ENCODE measurements at regions not wholly inside any gene's neighbourhood (a gene's known extent, or its start where the extent isn't known, plus 50 kb on each side); places are given as distances from the start of the nearest gene placed in this dataset.

DNA sequence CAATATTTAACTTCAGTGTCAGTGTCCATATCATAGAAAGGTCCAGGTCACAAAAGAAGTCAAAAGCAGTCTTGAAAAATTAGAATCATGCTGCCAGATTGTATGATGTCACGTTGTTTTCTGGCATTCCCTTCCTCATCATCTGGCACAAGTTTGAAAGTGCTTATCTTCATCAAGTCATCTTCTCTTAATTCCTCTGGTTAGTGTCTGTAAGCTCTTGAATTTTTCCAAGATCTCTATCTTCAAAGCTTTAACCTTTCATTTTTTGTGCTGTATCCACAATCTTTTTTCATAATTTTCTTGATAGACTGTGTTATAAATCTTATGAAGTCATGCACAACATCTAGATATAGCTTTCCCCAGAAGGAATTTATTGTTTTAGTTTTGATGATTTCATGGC, 682.7 kb upstream of the AADAT start:
- Histone ChIP-seq H3K4me3 (ENCODE audit: low read length) (no peak overlapping the region), H3K4me1 (ENCODE audit: low read length) (no peaks in the 10 kb centered on the region), H4K20me1 (ENCODE audit: insufficient read depth, low read length) (no peaks in the 10 kb centered on the region), H3F3A (ENCODE audit: insufficient read depth, low read length) (no peaks in the 10 kb centered on the region), H3K79me2 (ENCODE audit: low read length) (no peaks in the 10 kb centered on the region), H3K9ac (ENCODE audit: low read length) (no peak overlapping the region), H2AFZ (ENCODE audit: low read length) (no peak overlapping the region), H3K27ac (ENCODE audit: low read length) (no peak overlapping the region), H3K4me2 (ENCODE audit: low read depth, low read length) (no peak overlapping the region), H3K27me3 (replicated peaks; ENCODE audit: insufficient read depth, low read length) (no peaks in the 10 kb centered on the region), H3K9me2 (replicated peaks; ENCODE audit: insufficient read depth, low read length) (0 out of 2 replicates have a peak, but pooled peaks cover 2% of the 10 kb centered on the region), H3K36me3 (replicated peaks; ENCODE audit: insufficient read depth, low read length) (no peaks in the 10 kb centered on the region), H3K9me3 (replicated peaks; ENCODE audit: insufficient read depth, low read length) (no peaks in the 10 kb centered on the region)
- DNase-seq: no peak
- TF ChIP-seq EZH2phosphoT487 (IDR thresholded peaks at IDR 0.05; ENCODE audit: low read length) (no peak), EZH2 (optimal IDR thresholded peaks at IDR 0.05; ENCODE audit: low read depth, low read length) (no peak)
- TF ChIP-seq, protein P1, sequence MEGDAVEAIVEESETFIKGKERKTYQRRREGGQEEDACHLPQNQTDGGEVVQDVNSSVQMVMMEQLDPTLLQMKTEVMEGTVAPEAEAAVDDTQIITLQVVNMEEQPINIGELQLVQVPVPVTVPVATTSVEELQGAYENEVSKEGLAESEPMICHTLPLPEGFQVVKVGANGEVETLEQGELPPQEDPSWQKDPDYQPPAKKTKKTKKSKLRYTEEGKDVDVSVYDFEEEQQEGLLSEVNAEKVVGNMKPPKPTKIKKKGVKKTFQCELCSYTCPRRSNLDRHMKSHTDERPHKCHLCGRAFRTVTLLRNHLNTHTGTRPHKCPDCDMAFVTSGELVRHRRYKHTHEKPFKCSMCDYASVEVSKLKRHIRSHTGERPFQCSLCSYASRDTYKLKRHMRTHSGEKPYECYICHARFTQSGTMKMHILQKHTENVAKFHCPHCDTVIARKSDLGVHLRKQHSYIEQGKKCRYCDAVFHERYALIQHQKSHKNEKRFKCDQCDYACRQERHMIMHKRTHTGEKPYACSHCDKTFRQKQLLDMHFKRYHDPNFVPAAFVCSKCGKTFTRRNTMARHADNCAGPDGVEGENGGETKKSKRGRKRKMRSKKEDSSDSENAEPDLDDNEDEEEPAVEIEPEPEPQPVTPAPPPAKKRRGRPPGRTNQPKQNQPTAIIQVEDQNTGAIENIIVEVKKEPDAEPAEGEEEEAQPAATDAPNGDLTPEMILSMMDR (IDR thresholded peaks at IDR 0.05; ENCODE audit: low read length): no peak

GRCh38 chr4:170770664-170771063, 680.9 kb upstream of the AADAT start:
- DNase-seq: no peak
- Histone ChIP-seq H3K79me2 (ENCODE audit: low read length) (no peaks in the 10 kb centered on the region), H3K9me3 (replicated peaks; ENCODE audit: insufficient read depth, low read length) (no peaks in the 10 kb centered on the region), H3K9ac (ENCODE audit: low read length) (no peak overlapping the region), H2AFZ (ENCODE audit: low read length) (no peak overlapping the region), H3K4me3 (ENCODE audit: low read length) (no peak overlapping the region), H3K36me3 (replicated peaks; ENCODE audit: insufficient read depth, low read length) (no peaks in the 10 kb centered on the region), H4K20me1 (ENCODE audit: insufficient read depth, low read length) (no peaks in the 10 kb centered on the region), H3K27me3 (replicated peaks; ENCODE audit: insufficient read depth, low read length) (no peaks in the 10 kb centered on the region), H3K27ac (ENCODE audit: low read length) (no peak overlapping the region), H3K9me2 (replicated peaks; ENCODE audit: insufficient read depth, low read length) (0 out of 2 replicates have a peak, but pooled peaks cover 2% of the 10 kb centered on the region), H3F3A (ENCODE audit: insufficient read depth, low read length) (no peaks in the 10 kb centered on the region), H3K4me1 (ENCODE audit: low read length) (no peaks in the 10 kb centered on the region), H3K4me2 (ENCODE audit: low read depth, low read length) (no peak overlapping the region)
- TF ChIP-seq, protein P1 (IDR thresholded peaks at IDR 0.05; ENCODE audit: low read length): no peak
- TF ChIP-seq EZH2phosphoT487 (IDR thresholded peaks at IDR 0.05; ENCODE audit: low read length) (no peak), EZH2 (optimal IDR thresholded peaks at IDR 0.05; ENCODE audit: low read depth, low read length) (no peak)

DNA sequence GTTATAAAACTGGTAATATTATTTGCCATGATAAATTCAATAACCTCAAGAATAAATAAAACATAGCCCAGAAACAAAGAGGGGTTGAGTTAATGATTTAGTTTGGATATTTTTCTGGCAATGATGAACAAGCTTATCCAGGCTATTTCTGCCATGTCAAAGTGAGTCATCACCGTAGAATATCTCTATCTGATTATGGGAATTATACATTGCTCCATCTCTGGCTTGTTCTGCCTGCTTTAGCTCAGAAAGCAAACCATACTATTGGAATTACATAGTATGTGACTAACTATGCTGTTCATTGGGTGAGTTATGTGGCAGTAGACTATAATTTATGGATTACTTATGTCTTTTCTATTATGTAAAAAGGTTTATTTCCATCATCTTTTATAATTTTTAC, 680.1 kb upstream of the AADAT start:
- H3F3A ChIP-seq (ENCODE audit: insufficient read depth, low read length): no peaks in the 10 kb centered on the region
- H3K79me2 ChIP-seq (ENCODE audit: low read length): no peaks in the 10 kb centered on the region
- no peak for TF ChIP-seq EZH2 (optimal IDR thresholded peaks at IDR 0.05; ENCODE audit: low read depth, low read length)
- no peak for TF ChIP-seq EZH2phosphoT487 (IDR thresholded peaks at IDR 0.05; ENCODE audit: low read length)
- TF ChIP-seq, protein P1 (IDR thresholded peaks at IDR 0.05; ENCODE audit: low read length): no peak
- no peak overlapping the region for H3K4me3 ChIP-seq (ENCODE audit: low read length)
- no peaks in the 10 kb centered on the region for H3K4me1 ChIP-seq (ENCODE audit: low read length)
- no peak overlapping the region for H2AFZ ChIP-seq (ENCODE audit: low read length)
- no peaks in the 10 kb centered on the region for H3K27me3 ChIP-seq (replicated peaks; ENCODE audit: insufficient read depth, low read length)
- no peak for DNase-seq
- 0 out of 2 replicates have a peak, but pooled peaks cover 2% of the 10 kb centered on the region for H3K9me2 ChIP-seq (replicated peaks; ENCODE audit: insufficient read depth, low read length)
- H3K9ac ChIP-seq (ENCODE audit: low read length): no peak overlapping the region
- H4K20me1 ChIP-seq (ENCODE audit: insufficient read depth, low read length): no peaks in the 10 kb centered on the region
- no peak overlapping the region for H3K4me2 ChIP-seq (ENCODE audit: low read depth, low read length)
- no peaks in the 10 kb centered on the region for H3K9me3 ChIP-seq (replicated peaks; ENCODE audit: insufficient read depth, low read length)
- no peak overlapping the region for H3K27ac ChIP-seq (ENCODE audit: low read length)
- H3K36me3 ChIP-seq (replicated peaks; ENCODE audit: insufficient read depth, low read length): no peaks in the 10 kb centered on the region
